Progenitor cell of endocrine pancreas (in vitro differentiated cells): ENCODE measurements at regions not wholly inside any gene's neighbourhood (a gene's known extent, or its start where the extent isn't known, plus 50 kb on each side); places are given as distances from the start of the nearest gene placed in this dataset.

Experiments
- DNase-seq: peaks from one replicate; pipeline ENCODE4 v3.0.0; 2021; ENCODE audit warnings: low spot score; ENCODE audit not compliant: unreplicated experiment
- H3K27ac Mint-ChIP-seq: 2 replicates; pipeline ENCODE4 v1.8.0; 2021; ENCODE audit warnings: mild to moderate bottlenecking, moderate library complexity, mixed read lengths
- H3K27me3 Mint-ChIP-seq: 2 replicates; pipeline ENCODE4 v1.8.0; 2021; ENCODE audit warnings: mixed read lengths
- H3K36me3 Mint-ChIP-seq: 2 replicates; pipeline ENCODE4 v1.8.0; 2022; ENCODE audit warnings: mixed read lengths; ENCODE audit not compliant: insufficient read depth
- H3K4me1 Mint-ChIP-seq: 2 replicates; pipeline ENCODE4 v1.8.0; 2021; ENCODE audit warnings: low read depth, mixed read lengths
- H3K4me3 Mint-ChIP-seq: 2 replicates; pipeline ENCODE4 v1.8.0; 2021; ENCODE audit warnings: low read depth, mild to moderate bottlenecking, moderate library complexity, mixed read lengths
- H3K9me3 Mint-ChIP-seq: 2 replicates; pipeline ENCODE4 v1.8.0; 2021; ENCODE audit warnings: low read depth, mixed read lengths
- CTCF ChIP-seq: fragments of 200-600 bp; sonication (generic); IDR thresholded peaks from one replicate; pipeline ENCODE4 v1.5.0; 2021; ENCODE audit warnings: antibody characterized with exemption, mild to moderate bottlenecking; ENCODE audit not compliant: unreplicated experiment

- peaks cover 57% of the 10 kb centered on the region for H3K27me3 Mint-ChIP-seq
- no peaks in the 10 kb centered on the region for H3K36me3 Mint-ChIP-seq
- H3K4me1 Mint-ChIP-seq = no peaks in the 10 kb centered on the region
- TF ChIP-seq CTCF = no peak
- H3K4me3 Mint-ChIP-seq = no peak overlapping the region
- DNase-seq = no peak
- no peaks in the 10 kb centered on the region for H3K9me3 Mint-ChIP-seq
- no peak overlapping the region for H3K27ac Mint-ChIP-seq
These were observed 373.4 kb upstream of the IRX4 start for GRCh38 chr5:2255915-2256690.

GRCh38 chr5:2254880-2255750 is 372.4 kb upstream of the IRX4 start:
- no peaks in the 10 kb centered on the region for H3K9me3 Mint-ChIP-seq

GRCh38 chr5:2254406-2254805 is 371.7 kb upstream of the IRX4 start:
- Mint-ChIP-seq H3K27me3 (peaks cover 51% of the 10 kb centered on the region), H3K27ac (no peak overlapping the region), H3K4me1 (no peaks in the 10 kb centered on the region), H3K36me3 (no peaks in the 10 kb centered on the region), H3K4me3 (no peak overlapping the region), H3K9me3 (no peaks in the 10 kb centered on the region)
- no peak for DNase-seq
- no peak for TF ChIP-seq CTCF

More at GRCh38 chr5:2254880-2255750, 372.4 kb upstream of the IRX4 start:
- H3K36me3 Mint-ChIP-seq = no peaks in the 10 kb centered on the region
- H3K27ac Mint-ChIP-seq = no peak overlapping the region
- DNase-seq = no peak
- no peaks in the 10 kb centered on the region for H3K4me1 Mint-ChIP-seq
- H3K27me3 Mint-ChIP-seq = peaks cover 51% of the 10 kb centered on the region
- no peak for TF ChIP-seq CTCF
- no peak overlapping the region for H3K4me3 Mint-ChIP-seq

GRCh38 chr5:2253040-2253975 is 370.6 kb upstream of the IRX4 start:
- Mint-ChIP-seq H3K9me3 (no peaks in the 10 kb centered on the region), H3K27ac (no peak overlapping the region), H3K4me3 (no peak overlapping the region), H3K27me3 (peaks cover 50% of the 10 kb centered on the region), H3K4me1 (no peaks in the 10 kb centered on the region), H3K36me3 (no peaks in the 10 kb centered on the region)
- no peak for DNase-seq
- no peak for TF ChIP-seq CTCF

GRCh38 chr5:2251751-2252150 is 369.0 kb upstream of the IRX4 start:
- Mint-ChIP-seq H3K27me3 (peaks cover 51% of the 10 kb centered on the region), H3K4me3 (no peak overlapping the region), H3K9me3 (no peaks in the 10 kb centered on the region), H3K27ac (no peak overlapping the region), H3K36me3 (no peaks in the 10 kb centered on the region), H3K4me1 (no peaks in the 10 kb centered on the region)
- DNase-seq = no peak
- TF ChIP-seq CTCF = no peak
